OCI-LY7 (cell line): ENCODE measurements at regions not wholly inside any gene's neighbourhood (a gene's known extent, or its start where the extent isn't known, plus 50 kb on each side); places are given as distances from the start of the nearest gene placed in this dataset.

ENCODE experiments used
- BruUV-seq: library from RNA; stranded (reverse); fragments of 400-500 nt; replicated peaks from 2 replicates; lab custom pipeline; 2021; lab: Mats Ljungman, UMichigan
- CTCF ChIA-PET: fragments of 300-600 bp; sonication (Branson Sonifier 250); formaldehyde crosslinking; loops from one replicate; lab custom pipeline; 2022; ENCODE audit warnings: antibody characterized with exemption; ENCODE audit not compliant: unreplicated experiment; lab: Charles Lee
- POLR2A ChIA-PET: fragments of 300-600 bp; sonication (Branson Sonifier 250); formaldehyde crosslinking; loops from one replicate; lab custom pipeline; 2022; ENCODE audit warnings: antibody characterized with exemption; lab: Charles Lee
- DNase-seq: peaks from one replicate; pipeline ENCODE4 v3.0.0-alpha.2; 2015; ENCODE audit warnings: low spot score
- H2AFZ ChIP-seq: fragments of 200-600 bp; sonication (generic), shearing (Covaris generic); 2 replicates; pipeline ENCODE4 v1.6.1; 2014; ENCODE audit warnings: mild to moderate bottlenecking, antibody characterized with exemption, low read length, moderate library complexity
- H3K27ac ChIP-seq: fragments of 200-600 bp; sonication (generic); 2 replicates; pipeline ENCODE4 v1.5.1; 2014; ENCODE audit warnings: mixed run types, low read depth, mild to moderate bottlenecking, moderate library complexity, low read length, inconsistent platforms; ENCODE audit not compliant: poor library complexity, severe bottlenecking
- H3K36me3 ChIP-seq: fragments of 200-600 bp; sonication (generic); 2 replicates; pipeline ENCODE4 v1.6.1; 2014; ENCODE audit warnings: mild to moderate bottlenecking, antibody characterized with exemption, low read length, moderate library complexity, mixed read lengths; ENCODE audit not compliant: insufficient read depth
- H3K4me1 ChIP-seq: fragments of 200-600 bp; sonication (generic); 2 replicates; pipeline ENCODE4 v1.5.1; 2014; ENCODE audit warnings: mild to moderate bottlenecking, low read length; ENCODE audit not compliant: insufficient read depth, poor library complexity, severe bottlenecking
- H3K4me2 ChIP-seq: fragments of 200-600 bp; sonication (generic); 2 replicates; pipeline ENCODE4 v1.6.1; 2014; ENCODE audit warnings: mild to moderate bottlenecking, low read length
- H3K4me3 ChIP-seq: fragments of 200-600 bp; sonication (generic); 2 replicates; pipeline ENCODE4 v1.5.1; 2014; ENCODE audit warnings: mild to moderate bottlenecking, low read depth, low read length; ENCODE audit not compliant: poor library complexity, severe bottlenecking
- H3K79me2 ChIP-seq: fragments of 200-600 bp; sonication (generic); 2 replicates; pipeline ENCODE4 v1.6.1; 2016; ENCODE audit warnings: low read depth, mild to moderate bottlenecking, low read length, moderate library complexity, mixed read lengths; ENCODE audit not compliant: insufficient read depth
- H3K9me2 ChIP-seq: fragments of 200-600 bp; sonication (generic); 2 replicates; pipeline ENCODE4 v1.6.1; 2016; ENCODE audit warnings: mild to moderate bottlenecking, low read length, mixed read lengths; ENCODE audit not compliant: insufficient read depth
- H3K9me3 ChIP-seq: fragments of 200-600 bp; sonication (generic); 2 replicates; pipeline ENCODE4 v1.6.1; 2014; ENCODE audit warnings: mild to moderate bottlenecking, mixed run types, low read length, mixed read lengths
- H4K20me1 ChIP-seq: fragments of 200-600 bp; sonication (generic); 2 replicates; pipeline ENCODE4 v1.6.1; 2014; ENCODE audit warnings: mild to moderate bottlenecking, antibody characterized with exemption, low read length, moderate library complexity, mixed read lengths; ENCODE audit not compliant: insufficient read depth
- CTCF ChIP-seq: fragments of 200-600 bp; sonication (generic); conservative IDR thresholded peaks from 2 replicates; pipeline ENCODE4 v1.5.1; 2014; ENCODE audit warnings: mild to moderate bottlenecking, antibody characterized with exemption, low read length, moderate library complexity, mixed read lengths
- EZH2phosphoT487 ChIP-seq: fragments of 200-600 bp; sonication (generic); IDR thresholded peaks from 2 replicates; pipeline ENCODE4 v1.6.1; 2018; ENCODE audit warnings: low read depth, borderline replicate concordance, mild to moderate bottlenecking, mixed run types, antibody characterized with exemption, low read length, moderate library complexity, mixed read lengths
- intact Hi-C: fragments of 100-400 bp; cut with micrococcal nuclease; formaldehyde crosslinking; loops from one replicate; pipeline ENCODE4 v1.10.0; 2022; ENCODE audit not compliant: unreplicated experiment

- no TSS peak for BruUV-seq
- intact Hi-C loops, result no loop called here
- TF ChIP-seq EZH2phosphoT487 (no peak), CTCF (no peak)
- no peaks in the 10 kb centered on the region for H3K9me2 ChIP-seq
- H3K79me2 ChIP-seq, result no peaks in the 10 kb centered on the region
- no peak overlapping the region for H3K4me3 ChIP-seq
- 0 out of 2 replicates have a peak, but pooled peaks cover 5% of the 10 kb centered on the region for H3K9me3 ChIP-seq
- H3K36me3 ChIP-seq, result no peaks in the 10 kb centered on the region
- no peaks in the 10 kb centered on the region for H4K20me1 ChIP-seq
- ChIA-PET POLR2A (no interaction called here), CTCF (no interaction called here)
- no peak overlapping the region for H3K27ac ChIP-seq
- DNase-seq, result no peak
- H3K4me2 ChIP-seq, result no peak overlapping the region
- H3K4me1 ChIP-seq, result no peaks in the 10 kb centered on the region
- no peak overlapping the region for H2AFZ ChIP-seq
Observed at GRCh38 chr4:154953691-154954090, 172.6 kb downstream of the RBM46 start.

GRCh38 chr4:154954117-154954516 lies 173.0 kb downstream of the RBM46 start:
- H3K9me2 ChIP-seq, result no peaks in the 10 kb centered on the region
- DNase-seq, result no peak
- H3K27ac ChIP-seq, result no peak overlapping the region
- POLR2A ChIA-PET, result no interaction called here
- H3K4me1 ChIP-seq, result no peaks in the 10 kb centered on the region
- intact Hi-C loops, result no loop called here
- H3K79me2 ChIP-seq, result no peaks in the 10 kb centered on the region
- H3K4me2 ChIP-seq, result no peak overlapping the region
- no TSS peak for BruUV-seq
- no peaks in the 10 kb centered on the region for H4K20me1 ChIP-seq
- no peak overlapping the region for H3K4me3 ChIP-seq
- H2AFZ ChIP-seq, result no peak overlapping the region
- 0 out of 2 replicates have a peak, but pooled peaks cover 5% of the 10 kb centered on the region for H3K9me3 ChIP-seq
- H3K36me3 ChIP-seq, result no peaks in the 10 kb centered on the region
- TF ChIP-seq CTCF (no peak), EZH2phosphoT487 (no peak)
- CTCF ChIA-PET, result no interaction called here

GRCh38 chr4:154958121-154958520 lies 177.0 kb downstream of the RBM46 start:
- no peak overlapping the region for H2AFZ ChIP-seq
- H3K9me3 ChIP-seq, result 0 out of 2 replicates have a peak, but pooled peaks cover 5% of the 10 kb centered on the region
- CTCF ChIA-PET, result no interaction called here
- intact Hi-C loops, result no loop called here
- H3K9me2 ChIP-seq, result no peaks in the 10 kb centered on the region
- H3K79me2 ChIP-seq, result no peaks in the 10 kb centered on the region
- no peaks in the 10 kb centered on the region for H3K4me1 ChIP-seq
- H4K20me1 ChIP-seq, result no peaks in the 10 kb centered on the region
- TF ChIP-seq CTCF (no peak), EZH2phosphoT487 (no peak)
- no peak overlapping the region for H3K4me2 ChIP-seq
- POLR2A ChIA-PET, result interaction anchor here (0.6 to 0.7 kb wide), 4 partner anchors 9 to 228 kb away, joined by 3 to 11 read pairs (median 3); no protein-coding TSS in a partner anchor
- H3K27ac ChIP-seq, result no peak overlapping the region
- DNase-seq, result no peak
- no peak overlapping the region for H3K4me3 ChIP-seq
- no peaks in the 10 kb centered on the region for H3K36me3 ChIP-seq
- no TSS peak for BruUV-seq
